Endothelial cell of umbilical vein (primary cell): ENCODE measurements at regions not wholly inside any gene's neighbourhood (a gene's known extent, or its start where the extent isn't known, plus 50 kb on each side); places are given as distances from the start of the nearest gene placed in this dataset.

Source experiments
- BruUV-seq: library from RNA; stranded (reverse); fragments of 400-500 nt; replicated peaks from 2 replicates; lab custom pipeline; 2021; lab: Mats Ljungman, UMichigan
- CTCF ChIA-PET: fragments of 300-600, 350-600 bp; sonication (Branson Sonifier 250); formaldehyde crosslinking; loops from one replicate; lab custom pipeline; 2021; ENCODE audit warnings: antibody characterized with exemption, inconsistent platforms; lab: Charles Lee
- POLR2A ChIA-PET: fragments of 300-600, 350-600 bp; sonication (Branson Sonifier 250); formaldehyde crosslinking; loops from one replicate; lab custom pipeline; 2021; ENCODE audit warnings: antibody characterized with exemption, inconsistent platforms; lab: Charles Lee
- DNase-seq: peaks from one replicate; pipeline ENCODE4 v3.0.0-alpha.2; 2011; ENCODE audit warnings: low read depth, low spot score
- FAIRE-seq: peaks from 2 replicates; lab custom pipeline; 2011; peaks lifted over from hg19 to GRCh38; lab: Jason Lieb, UNC
- H2AFZ ChIP-seq: 2 replicates; pipeline ENCODE4 v1.6.0; 2012; ENCODE audit warnings: low read depth, low read length, control low read depth, inconsistent platforms
- H3K27ac ChIP-seq: 2 replicates; pipeline ENCODE4 v1.5.1; 2011; ENCODE audit warnings: low read depth, mild to moderate bottlenecking, control low read depth, low read length, moderate library complexity; ENCODE audit not compliant: insufficient read depth
- H3K27me3 ChIP-seq, 2 experiments: 2 replicates each; pipeline versions ENCODE4 v1.6.0 to v1.6.1; 2011; ENCODE audit warnings: low read length in 2 of 2, mixed read lengths in 1 of 2; ENCODE audit not compliant: control insufficient read depth in 2 of 2, insufficient read depth in 2 of 2
- H3K36me3 ChIP-seq, 2 experiments: 2 replicates in 1 of 2; 3 replicates in 1 of 2; pipeline ENCODE4 v1.5.1; 2011; ENCODE audit warnings: low read length in 2 of 2, mild to moderate bottlenecking in 1 of 2, moderate library complexity in 1 of 2; ENCODE audit not compliant: control insufficient read depth in 2 of 2, insufficient read depth in 2 of 2; ENCODE audit errors: extremely low read depth in 1 of 2
- H3K4me1 ChIP-seq: 3 replicates; pipeline ENCODE4 v1.5.1; 2011; ENCODE audit warnings: mild to moderate bottlenecking, low read length; ENCODE audit not compliant: control insufficient read depth, insufficient read depth; ENCODE audit errors: extremely low read depth
- H3K4me2 ChIP-seq: 2 replicates; pipeline ENCODE4 v1.6.1; 2011; ENCODE audit warnings: low read length, control low read depth, mixed read lengths; ENCODE audit not compliant: insufficient read depth
- H3K4me3 ChIP-seq, 3 experiments: fragments of 200-600 bp in 1 of 3; sonication (generic), shearing (Covaris generic) in 1 of 3; replicated peaks in 1 of 3; 2 replicates each; pipeline ENCODE4 v1.5.1; 2011 to 2016; ENCODE audit warnings: control low read depth in 3 of 3, low read length in 3 of 3, mild to moderate bottlenecking in 2 of 3, inconsistent platforms in 1 of 3, low read depth in 1 of 3, moderate library complexity in 1 of 3; ENCODE audit not compliant: insufficient read depth in 1 of 3
- H3K79me2 ChIP-seq: 2 replicates; pipeline ENCODE4 v1.6.0; 2012; ENCODE audit warnings: low read length, inconsistent platforms; ENCODE audit not compliant: control insufficient read depth, insufficient read depth
- H3K9ac ChIP-seq: replicated peaks from 2 replicates; pipeline ENCODE3; 2011; ENCODE audit warnings: low read length, control low read depth; ENCODE audit not compliant: insufficient read depth; ENCODE audit errors: extremely low read depth
- H3K9me1 ChIP-seq: replicated peaks from 3 replicates; pipeline ENCODE4 v1.6.0; 2011; ENCODE audit warnings: mild to moderate bottlenecking, low read length; ENCODE audit not compliant: control insufficient read depth, insufficient read depth; ENCODE audit errors: extremely low read depth
- H3K9me3 ChIP-seq: replicated peaks from 2 replicates; pipeline ENCODE4 v1.5.1; 2012; ENCODE audit warnings: low read length, inconsistent platforms; ENCODE audit not compliant: control insufficient read depth, insufficient read depth
- H4K20me1 ChIP-seq: replicated peaks from 2 replicates; pipeline ENCODE3; 2011; ENCODE audit warnings: mild to moderate bottlenecking, low read length; ENCODE audit not compliant: control insufficient read depth, insufficient read depth; ENCODE audit errors: extremely low read depth
- EZH2 ChIP-seq: IDR thresholded peaks from 2 replicates; pipeline ENCODE4 v1.6.1; 2012; ENCODE audit warnings: borderline replicate concordance, low read depth, mild to moderate bottlenecking, moderate library complexity, low read length, inconsistent platforms; ENCODE audit not compliant: severe bottlenecking
- FOS ChIP-seq: IDR thresholded peaks from 2 replicates; pipeline ENCODE4 v1.6.1; 2011; ENCODE audit warnings: mild to moderate bottlenecking, low read length, moderate library complexity, borderline replicate concordance; ENCODE audit not compliant: insufficient read depth
- GATA2 ChIP-seq: IDR thresholded peaks from 2 replicates; pipeline ENCODE4 v1.7.0; 2011; ENCODE audit warnings: low read depth, mild to moderate bottlenecking, moderate library complexity, mixed read lengths, low read length; ENCODE audit not compliant: insufficient read length, insufficient read depth
- JUN ChIP-seq: IDR thresholded peaks from 2 replicates; pipeline ENCODE4 v1.6.1; 2011; ENCODE audit warnings: borderline replicate concordance, low read depth; ENCODE audit not compliant: insufficient read length, insufficient read depth
- MYC ChIP-seq: IDR thresholded peaks from one replicate; pipeline ENCODE4 v1.6.1; 2011; ENCODE audit warnings: mild to moderate bottlenecking, low read depth, low read length
- POLR2A ChIP-seq: IDR thresholded peaks from 2 replicates; pipeline ENCODE4 v1.6.1; 2012; ENCODE audit warnings: low read depth, mild to moderate bottlenecking, control low read depth, low read length
- POLR2AphosphoS5 ChIP-seq: IDR thresholded peaks from 2 replicates; pipeline ENCODE4 v1.6.1; 2012; ENCODE audit warnings: low read depth, mild to moderate bottlenecking, control low read depth, low read length, moderate library complexity; ENCODE audit not compliant: insufficient read depth
- dilution Hi-C: fragments of 300-500 bp; cut with MboI; formaldehyde crosslinking; loops from one replicate; pipeline ENCODE4 v1.15.0; 2019; ENCODE audit warnings: low sequenced_read_pairs; ENCODE audit not compliant: extremely low pct_ligation_motif_present
- intact Hi-C: fragments of 100-400 bp; cut with micrococcal nuclease; formaldehyde crosslinking; loops from one replicate; pipeline ENCODE4 v1.10.0; 2022
- TF ChIP-seq, protein P1 (sequence below), 2 donors: IDR thresholded peaks; 1 replicate in 1 of 2; 2 replicates in 1 of 2; pipeline ENCODE4 v1.5.1; 2011; ENCODE audit warnings: low read length in 2 of 2, mild to moderate bottlenecking in 2 of 2, moderate library complexity in 2 of 2, control low read depth in 1 of 2, inconsistent platforms in 1 of 2, low read depth in 1 of 2; ENCODE audit not compliant: insufficient read depth in 1 of 2; ENCODE audit errors: extremely low read depth in 1 of 2
- TF ChIP-seq, protein P2 (sequence below): IDR thresholded peaks from 2 replicates; pipeline ENCODE4 v1.6.1; 2011; ENCODE audit not compliant: insufficient read depth, insufficient read length

DNA sequence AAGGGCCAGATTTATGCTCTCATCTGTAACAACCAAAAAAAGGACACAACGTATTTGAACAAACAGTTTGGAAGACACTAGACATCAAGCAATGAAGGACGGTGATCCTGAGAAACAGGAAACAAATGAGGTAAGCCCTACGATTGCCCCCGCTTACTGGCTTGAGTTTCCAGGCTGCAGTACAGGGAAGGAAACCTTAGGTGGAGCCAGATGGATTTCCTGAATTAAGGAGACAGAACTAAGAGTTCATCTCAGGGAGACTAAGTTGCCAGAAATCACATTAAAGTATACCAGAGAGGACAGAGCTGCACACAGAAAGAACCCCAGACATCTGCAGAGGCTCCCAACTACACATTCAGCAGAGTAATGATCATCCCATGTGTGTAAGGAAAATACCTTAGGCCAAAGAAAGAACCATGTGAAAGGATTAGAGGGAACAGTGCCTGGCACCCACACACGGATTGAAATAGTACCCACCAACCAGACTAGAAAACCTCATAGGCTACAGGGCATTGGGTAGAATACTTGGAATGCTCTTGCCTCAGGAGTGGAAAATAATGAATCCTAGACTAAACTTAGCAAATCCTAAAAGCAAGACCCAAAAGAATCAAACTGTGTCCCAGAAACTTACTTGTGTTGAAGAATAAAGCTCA is 99.3 kb upstream of the NIPBL start:
- no peak overlapping the region for H3K27ac ChIP-seq
- H3K79me2 ChIP-seq: no peaks in the 10 kb centered on the region
- no peaks in the 10 kb centered on the region for H3K9me3 ChIP-seq
- H3K4me2 ChIP-seq: no peak overlapping the region
- no peaks in the 10 kb centered on the region for H3K36me3 ChIP-seq
- H2AFZ ChIP-seq: no peak overlapping the region
- FAIRE-seq (peak; percentile 70), DNase-seq (peak; percentile 50)
- no peaks in the 10 kb centered on the region for H3K27me3 ChIP-seq
- TF ChIP-seq MYC: no peak
- TF ChIP-seq, protein P1, sequence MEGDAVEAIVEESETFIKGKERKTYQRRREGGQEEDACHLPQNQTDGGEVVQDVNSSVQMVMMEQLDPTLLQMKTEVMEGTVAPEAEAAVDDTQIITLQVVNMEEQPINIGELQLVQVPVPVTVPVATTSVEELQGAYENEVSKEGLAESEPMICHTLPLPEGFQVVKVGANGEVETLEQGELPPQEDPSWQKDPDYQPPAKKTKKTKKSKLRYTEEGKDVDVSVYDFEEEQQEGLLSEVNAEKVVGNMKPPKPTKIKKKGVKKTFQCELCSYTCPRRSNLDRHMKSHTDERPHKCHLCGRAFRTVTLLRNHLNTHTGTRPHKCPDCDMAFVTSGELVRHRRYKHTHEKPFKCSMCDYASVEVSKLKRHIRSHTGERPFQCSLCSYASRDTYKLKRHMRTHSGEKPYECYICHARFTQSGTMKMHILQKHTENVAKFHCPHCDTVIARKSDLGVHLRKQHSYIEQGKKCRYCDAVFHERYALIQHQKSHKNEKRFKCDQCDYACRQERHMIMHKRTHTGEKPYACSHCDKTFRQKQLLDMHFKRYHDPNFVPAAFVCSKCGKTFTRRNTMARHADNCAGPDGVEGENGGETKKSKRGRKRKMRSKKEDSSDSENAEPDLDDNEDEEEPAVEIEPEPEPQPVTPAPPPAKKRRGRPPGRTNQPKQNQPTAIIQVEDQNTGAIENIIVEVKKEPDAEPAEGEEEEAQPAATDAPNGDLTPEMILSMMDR (IDR thresholded peaks at IDR 0.05; ENCODE audit: extremely low read depth in 1 of 2, insufficient read depth in 1 of 2, low read depth in 1 of 2, low read length in 2 of 2): peak in 1 of 2 donors; percentile 35
- no peaks in the 10 kb centered on the region for H4K20me1 ChIP-seq
- intact Hi-C loops: loop anchor here (1.0 kb wide), 1 partner anchor 229 kb away; no protein-coding TSS in a partner anchor
- BruUV-seq: no TSS peak
- ChIA-PET CTCF (interaction anchor here (0.6 to 1.9 kb wide), 9 partner anchors 9 to 228 kb away, joined by 3 to 13 read pairs (median 4); partner anchors contain the start of gene NIPBL), POLR2A (no interaction called here)
- no peaks in the 10 kb centered on the region for H3K9me1 ChIP-seq
- no peaks in the 10 kb centered on the region for H3K4me1 ChIP-seq
- no peak overlapping the region for H3K9ac ChIP-seq
- H3K4me3 ChIP-seq: no peak overlapping the region
- dilution Hi-C loops: no loop called here

DNA sequence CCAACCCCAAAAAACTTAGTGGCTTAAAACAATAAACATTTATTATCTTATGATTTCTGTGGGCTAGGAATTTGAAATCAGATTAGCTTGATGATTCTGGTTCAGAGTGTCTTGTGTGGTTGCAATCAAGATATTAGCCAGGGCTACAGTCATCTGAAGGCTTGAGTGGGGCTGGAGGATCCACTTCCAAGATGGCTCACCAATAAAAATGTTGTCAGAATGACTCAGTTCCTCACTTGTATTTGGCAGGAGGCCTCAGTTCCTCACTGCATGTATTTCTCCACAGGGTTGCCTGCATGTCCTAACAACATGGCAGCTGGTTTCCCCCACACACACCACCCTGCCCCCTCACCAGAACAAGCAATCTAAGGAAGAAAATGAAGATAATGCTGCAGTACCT is 98.2 kb upstream of the NIPBL start:
- ChIA-PET CTCF (interaction anchor here (1.9 kb wide), 1 partner anchor 227 kb away, joined by 13 read pairs; no protein-coding TSS in a partner anchor), POLR2A (no interaction called here)
- no peaks in the 10 kb centered on the region for H3K36me3 ChIP-seq
- DNase-seq (no peak), FAIRE-seq (no peak)
- intact Hi-C loops: no loop called here
- no peak overlapping the region for H3K4me3 ChIP-seq
- dilution Hi-C loops: no loop called here
- H3K9ac ChIP-seq: no peak overlapping the region
- H3K9me3 ChIP-seq: no peaks in the 10 kb centered on the region
- no peaks in the 10 kb centered on the region for H3K9me1 ChIP-seq
- no peaks in the 10 kb centered on the region for H3K27me3 ChIP-seq
- H2AFZ ChIP-seq: no peak overlapping the region
- BruUV-seq: no TSS peak
- H3K79me2 ChIP-seq: no peaks in the 10 kb centered on the region
- no peaks in the 10 kb centered on the region for H3K4me1 ChIP-seq
- TF ChIP-seq MYC (no peak), FOS (no peak), POLR2AphosphoS5 (no peak), JUN (no peak), EZH2 (no peak), POLR2A (no peak), GATA2 (no peak)
- TF ChIP-seq, protein P2, sequence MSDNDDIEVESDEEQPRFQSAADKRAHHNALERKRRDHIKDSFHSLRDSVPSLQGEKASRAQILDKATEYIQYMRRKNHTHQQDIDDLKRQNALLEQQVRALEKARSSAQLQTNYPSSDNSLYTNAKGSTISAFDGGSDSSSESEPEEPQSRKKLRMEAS: no peak
- TF ChIP-seq, protein P1 (IDR thresholded peaks at IDR 0.05; ENCODE audit: extremely low read depth in 1 of 2, insufficient read depth in 1 of 2, low read depth in 1 of 2, low read length in 2 of 2): no peak
- H4K20me1 ChIP-seq: no peaks in the 10 kb centered on the region
- H3K4me2 ChIP-seq: no peak overlapping the region
- no peak overlapping the region for H3K27ac ChIP-seq
